ENCODE measurements at regions not wholly inside any gene's neighbourhood (a gene's known extent, or its start where the extent isn't known, plus 50 kb on each side); places are given as distances from the start of the nearest gene placed in this dataset.

GRCh38 chr1:182257369-182258063 lies 134.1 kb downstream of the GLUL start:
- whole genome bisulfite sequencing = 68% methylated on average over 2 of the region's 2 CpGs
- Histone ChIP-seq H3K4me3 (no peak overlapping the region), H3K4me1 (replicated peaks) (no peaks in the 10 kb centered on the region), H3K9me3 (no peaks in the 10 kb centered on the region), H3K27me3 (replicated peaks; ENCODE audit: insufficient read depth) (no peaks in the 10 kb centered on the region), H3K36me3 (no peaks in the 10 kb centered on the region), H3K27ac (no peak overlapping the region)
- no peak for DNase-seq (ENCODE audit: low spot score)
- TF ChIP-seq POLR2A (IDR thresholded peaks at IDR 0.05) = no peak
- TF ChIP-seq POLR2AphosphoS5 (IDR thresholded peaks at IDR 0.05) = no peak
- TF ChIP-seq, protein P1, sequence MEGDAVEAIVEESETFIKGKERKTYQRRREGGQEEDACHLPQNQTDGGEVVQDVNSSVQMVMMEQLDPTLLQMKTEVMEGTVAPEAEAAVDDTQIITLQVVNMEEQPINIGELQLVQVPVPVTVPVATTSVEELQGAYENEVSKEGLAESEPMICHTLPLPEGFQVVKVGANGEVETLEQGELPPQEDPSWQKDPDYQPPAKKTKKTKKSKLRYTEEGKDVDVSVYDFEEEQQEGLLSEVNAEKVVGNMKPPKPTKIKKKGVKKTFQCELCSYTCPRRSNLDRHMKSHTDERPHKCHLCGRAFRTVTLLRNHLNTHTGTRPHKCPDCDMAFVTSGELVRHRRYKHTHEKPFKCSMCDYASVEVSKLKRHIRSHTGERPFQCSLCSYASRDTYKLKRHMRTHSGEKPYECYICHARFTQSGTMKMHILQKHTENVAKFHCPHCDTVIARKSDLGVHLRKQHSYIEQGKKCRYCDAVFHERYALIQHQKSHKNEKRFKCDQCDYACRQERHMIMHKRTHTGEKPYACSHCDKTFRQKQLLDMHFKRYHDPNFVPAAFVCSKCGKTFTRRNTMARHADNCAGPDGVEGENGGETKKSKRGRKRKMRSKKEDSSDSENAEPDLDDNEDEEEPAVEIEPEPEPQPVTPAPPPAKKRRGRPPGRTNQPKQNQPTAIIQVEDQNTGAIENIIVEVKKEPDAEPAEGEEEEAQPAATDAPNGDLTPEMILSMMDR (IDR thresholded peaks at IDR 0.05) = no peak
- intact Hi-C loops (cut with DNase I) = no loop called here

GRCh38 chr1:182256931-182257330 lies 134.7 kb downstream of the GLUL start:
- Histone ChIP-seq H3K27ac (no peak overlapping the region), H3K4me3 (no peak overlapping the region), H3K36me3 (no peaks in the 10 kb centered on the region), H3K27me3 (replicated peaks; ENCODE audit: insufficient read depth) (no peaks in the 10 kb centered on the region), H3K9me3 (no peaks in the 10 kb centered on the region), H3K4me1 (replicated peaks) (no peaks in the 10 kb centered on the region)
- intact Hi-C loops (cut with DNase I) = no loop called here
- WGBS = 93% methylated on average over 4 of the region's 4 CpGs
- TF ChIP-seq POLR2A (IDR thresholded peaks at IDR 0.05) (no peak), POLR2AphosphoS5 (IDR thresholded peaks at IDR 0.05) (no peak)
- TF ChIP-seq, protein P1 (IDR thresholded peaks at IDR 0.05) = no peak
- DNase-seq (ENCODE audit: low spot score) = no peak

DNA sequence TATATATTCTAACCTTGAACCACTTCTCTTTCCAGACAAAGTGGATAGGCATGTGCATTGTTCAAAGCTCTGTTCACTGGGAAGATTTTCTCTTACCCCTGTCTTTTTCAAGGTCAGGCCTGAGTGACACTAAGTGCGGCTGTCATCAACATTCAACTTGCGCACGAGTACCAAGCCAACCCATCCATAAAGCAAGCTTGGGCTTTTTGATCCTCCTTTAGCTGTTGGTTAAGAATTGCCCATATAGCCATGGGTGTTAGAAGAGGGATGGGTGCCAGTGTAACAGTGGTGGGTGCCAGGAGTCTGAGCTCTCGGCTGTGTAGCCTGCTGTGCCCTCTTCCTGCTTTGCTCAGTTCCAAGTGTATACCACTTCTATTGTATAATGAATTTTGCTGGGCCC lies 136.1 kb downstream of the GLUL start:
- no peaks in the 10 kb centered on the region for H3K4me1 ChIP-seq (replicated peaks)
- 65% methylated on average over 4 of the region's 4 CpGs for WGBS
- no peaks in the 10 kb centered on the region for H3K36me3 ChIP-seq
- TF ChIP-seq, protein P1 (IDR thresholded peaks at IDR 0.05) = no peak
- TF ChIP-seq POLR2A (IDR thresholded peaks at IDR 0.05) (no peak), POLR2AphosphoS5 (IDR thresholded peaks at IDR 0.05) (no peak)
- no peaks in the 10 kb centered on the region for H3K9me3 ChIP-seq
- H3K4me3 ChIP-seq = no peak overlapping the region
- no peak overlapping the region for H3K27ac ChIP-seq
- no peak for DNase-seq (ENCODE audit: low spot score)
- H3K27me3 ChIP-seq (replicated peaks; ENCODE audit: insufficient read depth) = no peaks in the 10 kb centered on the region
- intact Hi-C loops (cut with DNase I) = no loop called here

DNA sequence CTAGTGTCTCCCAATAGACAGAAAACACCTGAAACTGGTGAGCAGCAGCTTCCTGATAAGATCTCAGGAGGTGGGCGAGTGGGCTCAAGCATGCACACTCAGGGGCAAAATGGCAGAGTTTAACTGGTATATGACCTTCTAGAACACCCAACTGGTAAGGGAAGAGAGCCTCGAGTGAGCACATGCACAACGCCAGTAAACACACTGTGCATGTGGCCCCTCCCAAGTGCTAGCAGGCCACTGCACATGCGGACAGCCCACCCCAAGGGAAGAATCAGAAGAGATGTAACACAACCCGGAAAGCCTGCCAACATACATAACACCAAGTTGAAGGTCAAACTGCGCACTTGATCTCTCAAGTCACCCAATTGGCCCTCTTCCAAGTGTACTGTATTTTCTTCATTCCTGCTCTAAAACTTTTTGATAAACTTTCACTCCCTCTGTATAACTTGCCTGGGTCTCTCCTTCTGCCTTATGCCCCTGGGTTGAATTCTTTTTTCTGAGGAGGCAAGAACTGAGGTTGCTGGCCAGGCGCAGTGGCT lies 138.2 kb downstream of the GLUL start:
- no peak overlapping the region for H3K4me3 ChIP-seq
- H3K9me3 ChIP-seq = no peaks in the 10 kb centered on the region
- no peaks in the 10 kb centered on the region for H3K27me3 ChIP-seq (replicated peaks; ENCODE audit: insufficient read depth)
- intact Hi-C loops (cut with DNase I) = no loop called here
- WGBS = 84% methylated on average over 7 of the region's 7 CpGs
- H3K4me1 ChIP-seq (replicated peaks) = no peaks in the 10 kb centered on the region
- no peaks in the 10 kb centered on the region for H3K36me3 ChIP-seq
- TF ChIP-seq POLR2A (IDR thresholded peaks at IDR 0.05) (no peak), POLR2AphosphoS5 (IDR thresholded peaks at IDR 0.05) (no peak)
- TF ChIP-seq, protein P1 (IDR thresholded peaks at IDR 0.05) = no peak
- H3K27ac ChIP-seq = no peak overlapping the region
- no peak for DNase-seq (ENCODE audit: low spot score)

DNA sequence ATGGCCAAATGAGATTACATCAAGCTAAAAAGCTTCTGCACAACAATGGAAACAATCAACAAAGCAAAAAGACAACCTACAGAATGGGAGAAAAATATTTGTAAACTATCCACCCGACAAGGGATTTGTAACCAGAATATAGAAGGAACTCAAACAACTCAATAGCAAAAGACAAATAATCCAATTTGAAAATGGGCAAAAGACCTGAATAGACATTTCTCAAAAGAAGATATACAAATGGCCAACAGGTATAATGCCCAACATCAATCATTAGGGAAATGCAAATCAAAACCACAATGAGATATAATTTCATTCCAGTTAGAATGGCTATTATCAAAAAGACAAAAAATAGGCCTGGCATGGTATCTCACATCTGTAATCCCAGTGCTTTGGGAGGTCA lies 140.0 kb downstream of the GLUL start:
- Histone ChIP-seq H3K27me3 (replicated peaks; ENCODE audit: insufficient read depth) (no peaks in the 10 kb centered on the region), H3K9me3 (no peaks in the 10 kb centered on the region), H3K4me3 (no peak overlapping the region), H3K4me1 (replicated peaks) (no peaks in the 10 kb centered on the region), H3K27ac (no peak overlapping the region), H3K36me3 (no peaks in the 10 kb centered on the region)
- TF ChIP-seq POLR2AphosphoS5 (IDR thresholded peaks at IDR 0.05) (no peak), POLR2A (IDR thresholded peaks at IDR 0.05) (no peak)
- TF ChIP-seq, protein P1 (IDR thresholded peaks at IDR 0.05) = no peak
- intact Hi-C loops (cut with DNase I) = no loop called here
- no peak for DNase-seq (ENCODE audit: low spot score)
- WGBS = 78% methylated on average over 1 of the region's 1 CpG
